OCI-LY7 (cell line): ENCODE measurements at regions not wholly inside any gene's neighbourhood (a gene's known extent, or its start where the extent isn't known, plus 50 kb on each side); places are given as distances from the start of the nearest gene placed in this dataset.

Experiments
- EZH2phosphoT487 ChIP-seq: fragments of 200-600 bp; sonication (generic); IDR thresholded peaks from 2 replicates; pipeline ENCODE4 v1.6.1; 2018; ENCODE audit warnings: low read depth, borderline replicate concordance, mild to moderate bottlenecking, mixed run types, antibody characterized with exemption, low read length, moderate library complexity, mixed read lengths
- TF ChIP-seq, protein P1 (sequence below): fragments of 200-600 bp; sonication (generic); conservative IDR thresholded peaks from 2 replicates; pipeline ENCODE4 v1.5.1; 2014; ENCODE audit warnings: mild to moderate bottlenecking, antibody characterized with exemption, low read length, moderate library complexity, mixed read lengths

DNA sequence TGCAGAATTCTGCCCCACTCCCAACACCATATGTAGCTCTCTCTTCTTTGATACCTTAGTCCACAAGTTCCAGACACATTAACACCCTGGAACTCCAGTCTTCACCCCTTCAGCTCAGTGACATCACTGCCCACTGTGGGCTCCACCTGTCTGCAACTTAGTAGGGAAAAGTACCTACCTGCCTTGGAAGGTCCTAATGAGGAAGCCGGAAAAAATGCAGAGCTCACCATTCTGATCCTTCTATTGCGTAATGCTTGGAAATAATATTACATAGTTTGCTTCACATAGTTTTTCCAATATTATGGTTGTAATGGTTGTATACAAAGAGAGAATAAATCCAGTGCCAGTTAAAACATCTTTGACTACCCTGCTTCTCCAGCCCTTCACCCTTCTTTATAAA is 738.4 kb downstream of the RNF144A start:
- no peak for TF ChIP-seq EZH2phosphoT487
- TF ChIP-seq, protein P1, sequence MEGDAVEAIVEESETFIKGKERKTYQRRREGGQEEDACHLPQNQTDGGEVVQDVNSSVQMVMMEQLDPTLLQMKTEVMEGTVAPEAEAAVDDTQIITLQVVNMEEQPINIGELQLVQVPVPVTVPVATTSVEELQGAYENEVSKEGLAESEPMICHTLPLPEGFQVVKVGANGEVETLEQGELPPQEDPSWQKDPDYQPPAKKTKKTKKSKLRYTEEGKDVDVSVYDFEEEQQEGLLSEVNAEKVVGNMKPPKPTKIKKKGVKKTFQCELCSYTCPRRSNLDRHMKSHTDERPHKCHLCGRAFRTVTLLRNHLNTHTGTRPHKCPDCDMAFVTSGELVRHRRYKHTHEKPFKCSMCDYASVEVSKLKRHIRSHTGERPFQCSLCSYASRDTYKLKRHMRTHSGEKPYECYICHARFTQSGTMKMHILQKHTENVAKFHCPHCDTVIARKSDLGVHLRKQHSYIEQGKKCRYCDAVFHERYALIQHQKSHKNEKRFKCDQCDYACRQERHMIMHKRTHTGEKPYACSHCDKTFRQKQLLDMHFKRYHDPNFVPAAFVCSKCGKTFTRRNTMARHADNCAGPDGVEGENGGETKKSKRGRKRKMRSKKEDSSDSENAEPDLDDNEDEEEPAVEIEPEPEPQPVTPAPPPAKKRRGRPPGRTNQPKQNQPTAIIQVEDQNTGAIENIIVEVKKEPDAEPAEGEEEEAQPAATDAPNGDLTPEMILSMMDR: no peak
